Spleen (tissue), 7 donors: ENCODE measurements at regions not wholly inside any gene's neighbourhood (a gene's known extent, or its start where the extent isn't known, plus 50 kb on each side); places are given as distances from the start of the nearest gene placed in this dataset.

Experiments
- CTCF ChIP-seq, 11 experiments: fragments of 200-600 bp in 7 of 11; fragments of 450-650 bp in 4 of 11; sonication (generic) in 4 of 11; IDR thresholded peaks in 8 of 11; conservative IDR thresholded peaks in 3 of 11; 1 replicate in 7 of 11; 2 replicates in 4 of 11; pipeline versions ENCODE4 v1.4.0 to v1.8.0; 2016 to 2021; ENCODE audit warnings: antibody characterized with exemption in 11 of 11, inconsistent platforms in 4 of 11, mild to moderate bottlenecking in 1 of 11
- POLR2AphosphoS5 ChIP-seq, 3 donors: sonication (generic); formaldehyde crosslinking; IDR thresholded peaks; one replicate each; pipeline ENCODE4 v1.5.1; 2017; ENCODE audit warnings: antibody characterized with exemption in 3 of 3
- donor health status: DM: no; HTN: no; CAD: no; lungs with moderate emphysema.
- donor health status: DM: no; HTN: no; CAD: no.
- donor health status: DM: no; HTN: no; CAD: no.

GRCh38 chr2:14459786-14460325 is 172.7 kb upstream of the LRATD1 start:
- TF ChIP-seq CTCF (IDR thresholded peaks at IDR 0.05 in 8 of 11, conservative IDR thresholded peaks at IDR 0.05 in 3 of 11) = no peak
- no peak for TF ChIP-seq POLR2AphosphoS5 (IDR thresholded peaks at IDR 0.05)
